NT2/D1 (cell line): ENCODE measurements at regions not wholly inside any gene's neighbourhood (a gene's known extent, or its start where the extent isn't known, plus 50 kb on each side); places are given as distances from the start of the nearest gene placed in this dataset.

Experiments
- SUZ12 ChIP-seq: IDR thresholded peaks from 2 replicates; pipeline ENCODE4 v1.6.1; 2011; ENCODE audit not compliant: insufficient read length, insufficient read depth; ENCODE audit errors: extremely low read depth
- YY1 ChIP-seq: IDR thresholded peaks from 2 replicates; pipeline ENCODE4 v1.6.1; 2011; ENCODE audit not compliant: insufficient read length, insufficient read depth

DNA sequence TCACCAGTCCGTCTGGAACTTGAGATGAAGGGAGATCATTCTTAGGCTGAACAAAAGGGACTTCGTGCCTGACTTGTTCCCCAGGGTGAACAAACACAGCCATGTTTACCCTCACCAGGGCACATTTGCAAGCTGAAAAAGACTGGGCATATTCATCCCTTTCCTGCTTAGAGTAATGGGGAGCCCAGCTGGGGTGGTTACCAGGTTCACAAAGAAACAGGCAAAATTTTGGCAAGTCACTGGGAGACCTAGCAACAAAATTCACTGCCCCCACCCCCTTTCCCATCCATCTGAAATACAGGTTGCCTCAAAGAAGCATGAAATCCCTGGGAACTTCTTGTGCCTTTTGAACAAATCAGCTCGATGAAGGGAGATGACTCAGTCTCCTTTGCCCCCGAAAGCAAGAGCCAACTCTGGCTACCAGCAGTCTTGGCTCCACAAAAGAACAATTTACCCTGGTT is 775.0 kb downstream of the SQOR start:
- TF ChIP-seq YY1 (no peak), SUZ12 (no peak)
